ENCODE measurements at regions not wholly inside any gene's neighbourhood (a gene's known extent, or its start where the extent isn't known, plus 50 kb on each side); places are given as distances from the start of the nearest gene placed in this dataset.

GRCh38 chr5:115428676-115429075 lies 115.9 kb downstream of the FEM1C start:
- no peak for TF ChIP-seq FOSL2 (CRISPR knock-in tag; IDR thresholded peaks at IDR 0.05)
- no peak for TF ChIP-seq ZNF775 (CRISPR knock-in tag; IDR thresholded peaks at IDR 0.05; ENCODE audit: borderline replicate concordance)
- no peak for TF ChIP-seq RARG (CRISPR knock-in tag; IDR thresholded peaks at IDR 0.05; ENCODE audit: low read depth)
- TF ChIP-seq ZBTB37 (CRISPR knock-in tag; IDR thresholded peaks at IDR 0.05): no peak
- no peak for TF ChIP-seq SNAPC4 (CRISPR knock-in tag; IDR thresholded peaks at IDR 0.05)
- no peak for TF ChIP-seq ARID2 (CRISPR knock-in tag; IDR thresholded peaks at IDR 0.05; ENCODE audit: borderline replicate concordance)
- no peak for TF ChIP-seq ZBTB38 (CRISPR knock-in tag; IDR thresholded peaks at IDR 0.05)
- no peak for TF ChIP-seq HNF4A (CRISPR knock-in tag; IDR thresholded peaks at IDR 0.05)
- no peak for TF ChIP-seq CBX2 (IDR thresholded peaks at IDR 0.05; ENCODE audit: low read depth, low read length)
- TF ChIP-seq CBX2 (CRISPR knock-in tag; IDR thresholded peaks at IDR 0.05; ENCODE audit: low read depth): no peak
- no peak for TF ChIP-seq ZBTB8A (CRISPR knock-in tag; IDR thresholded peaks at IDR 0.05; ENCODE audit: borderline replicate concordance, low read depth)
- TF ChIP-seq MZF1 (CRISPR knock-in tag; IDR thresholded peaks at IDR 0.05; ENCODE audit: borderline replicate concordance): no peak
- TF ChIP-seq HBP1 (CRISPR knock-in tag; IDR thresholded peaks at IDR 0.05; ENCODE audit: low read depth): no peak
- TF ChIP-seq ZNF780A (CRISPR knock-in tag; IDR thresholded peaks at IDR 0.05): no peak
- no peak for TF ChIP-seq TBL1XR1 (IDR thresholded peaks at IDR 0.05; ENCODE audit: borderline replicate concordance, low read length, partially characterized antibody)
- Histone ChIP-seq H3K36me3 (replicated peaks in 1 of 2; ENCODE audit: control insufficient read depth in 1 of 2, insufficient read depth in 2 of 2, low read length in 2 of 2) (no peaks in the 10 kb centered on the region), H4K20me1 (ENCODE audit: insufficient read depth, low read length) (no peaks in the 10 kb centered on the region), H3K4me2 (ENCODE audit: low read depth, low read length) (no peak overlapping the region), H3K79me2 (ENCODE audit: insufficient read depth, low read length) (no peaks in the 10 kb centered on the region), H2AFZ (ENCODE audit: low read length) (no peak overlapping the region), H3K4me3 (replicated peaks in 1 of 3; ENCODE audit: insufficient read depth in 1 of 3, low read depth in 2 of 3, low read length in 3 of 3) (no peak overlapping the region), H3K9ac (ENCODE audit: insufficient read depth, low read depth, low read length) (no peak overlapping the region), H3K27ac (ENCODE audit: extremely low read length, insufficient read depth, low read length) (no peak overlapping the region), H3K9me3 (ENCODE audit: low read length) (no peaks in the 10 kb centered on the region), H3K4me1 (ENCODE audit: insufficient read depth, low read length) (no peaks in the 10 kb centered on the region), H3K27me3 (ENCODE audit: control insufficient read depth in 1 of 2, insufficient read depth in 2 of 2, low read length in 2 of 2) (no peaks in the 10 kb centered on the region)
- no peak for DNase-seq (ENCODE audit: low spot score)
- in situ Hi-C loops (cut with HindIII; ENCODE audit: extremely low pct_ligation_motif_present, low pct_unique_long_range_greater_than_20kb) (no loop called here), intact Hi-C loops (cut with micrococcal nuclease; ENCODE audit: unreplicated experiment) (no loop called here)
- ATAC-seq: no peak
- FAIRE-seq: no peak
- 1% methylated on average over 2 of the region's 2 CpGs for WGBS (ENCODE audit: low lambda C conversion rate)
- ChIA-PET POLR2A (no interaction called here), CTCF (ENCODE audit: low intra/inter-chr PET ratio, low total read pairs) (no interaction called here)
- BruUV-seq (replicated peaks): no TSS peak
